Endodermal cell (in vitro differentiated cells): ENCODE measurements at regions not wholly inside any gene's neighbourhood (a gene's known extent, or its start where the extent isn't known, plus 50 kb on each side); places are given as distances from the start of the nearest gene placed in this dataset.

Experiments
- DNase-seq: peaks from one replicate; pipeline ENCODE4 v3.0.0-alpha.2; 2017
- H3K27ac ChIP-seq: 2 replicates; pipeline ENCODE4 v1.5.1; 2013; ENCODE audit warnings: mild to moderate bottlenecking, low read depth, low read length, moderate library complexity
- H3K27me3 ChIP-seq: 2 replicates; pipeline ENCODE4 v1.6.1; 2013; ENCODE audit warnings: mild to moderate bottlenecking, low read length, moderate library complexity; ENCODE audit not compliant: insufficient read depth, control insufficient read depth, poor library complexity, severe bottlenecking
- H3K36me3 ChIP-seq: 2 replicates; pipeline ENCODE4 v1.7.0; 2013; ENCODE audit warnings: mild to moderate bottlenecking, low read length, moderate library complexity; ENCODE audit not compliant: control insufficient read depth, insufficient read depth
- H3K4me1 ChIP-seq: one replicate; pipeline ENCODE4 v1.7.0; 2013; ENCODE audit warnings: low read length; ENCODE audit not compliant: control insufficient read depth, insufficient read depth
- H3K4me3 ChIP-seq: 2 replicates; pipeline ENCODE4 v1.5.1; 2013; ENCODE audit warnings: mild to moderate bottlenecking, low read length, moderate library complexity
- H3K9ac ChIP-seq: 2 replicates; pipeline ENCODE4 v1.6.1; 2013; ENCODE audit warnings: mild to moderate bottlenecking, low read length, moderate library complexity; ENCODE audit not compliant: poor library complexity, severe bottlenecking; ENCODE audit errors: extremely low read depth
- H3K9me3 ChIP-seq: 2 replicates; pipeline ENCODE4 v1.6.1; 2013; ENCODE audit warnings: mild to moderate bottlenecking, low read length, moderate library complexity; ENCODE audit not compliant: control insufficient read depth
- H3K27ac Mint-ChIP-seq: 2 replicates; pipeline ENCODE4 v1.8.0; 2020; ENCODE audit warnings: mixed read lengths
- H3K27me3 Mint-ChIP-seq: 2 replicates; pipeline ENCODE4 v1.8.0; 2021; ENCODE audit warnings: mild to moderate bottlenecking, mixed read lengths; ENCODE audit not compliant: insufficient read depth
- H3K36me3 Mint-ChIP-seq: 2 replicates; pipeline ENCODE4 v1.8.0; 2020; ENCODE audit warnings: low read depth, mixed read lengths
- H3K4me1 Mint-ChIP-seq: 2 replicates; pipeline ENCODE4 v1.8.0; 2020; ENCODE audit warnings: mixed read lengths
- H3K4me3 Mint-ChIP-seq: 2 replicates; pipeline ENCODE4 v1.8.0; 2020; ENCODE audit warnings: mild to moderate bottlenecking, moderate library complexity, mixed read lengths
- H3K9me3 Mint-ChIP-seq: 2 replicates; pipeline ENCODE4 v1.8.0; 2020; ENCODE audit warnings: mild to moderate bottlenecking, mixed read lengths
- CTCF ChIP-seq: fragments of 200-600 bp; sonication (generic); conservative IDR thresholded peaks from 2 replicates; pipeline ENCODE4 v1.5.0; 2021; ENCODE audit warnings: antibody characterized with exemption, mild to moderate bottlenecking
- whole genome bisulfite sequencing, 2 experiments: methylation state at CpG; one replicate each; pipeline versions ENCODE4 v1.1.5 to v1.1.7; 2013; ENCODE audit warnings: missing lambda C conversion rate in 2 of 2, mixed read lengths in 1 of 2; ENCODE audit not compliant: insufficient coverage in 1 of 2, insufficient read length in 1 of 2; 5-methylcytosine and 5-hydroxymethylcytosine counted together

- Mint-ChIP-seq H3K4me3 (no peak overlapping the region), H3K27ac (no peak overlapping the region), H3K27me3 (peaks cover 11% of the 10 kb centered on the region), H3K4me1 (peaks cover 2% of the 10 kb centered on the region), H3K36me3 (no peaks in the 10 kb centered on the region), H3K9me3 (peaks cover 3% of the 10 kb centered on the region)
- DNase-seq = peak; percentile 33
- 89 to 100% methylated on average over 2 to 5 of the region's 5 CpGs for WGBS, 2 experiments
- no peaks in the 10 kb centered on the region for H3K36me3 ChIP-seq
- no peak for TF ChIP-seq CTCF
- H3K4me3 ChIP-seq = no peak overlapping the region
- H3K27ac ChIP-seq = no peak overlapping the region
- H3K27me3 ChIP-seq = no peaks in the 10 kb centered on the region
- no peaks in the 10 kb centered on the region for H3K4me1 ChIP-seq
- H3K9ac ChIP-seq = no peak overlapping the region
- H3K9me3 ChIP-seq = no peaks in the 10 kb centered on the region
These were observed 118.9 kb upstream of the IRX3 start for GRCh38 chr16:54405478-54405877.

GRCh38 chr16:54403580-54403979 lies 117.0 kb upstream of the IRX3 start:
- WGBS, 2 experiments = 83 to 90% methylated on average over 1 to 2 of the region's 2 CpGs
- no peak overlapping the region for H3K9ac ChIP-seq
- no peaks in the 10 kb centered on the region for H3K36me3 ChIP-seq
- Mint-ChIP-seq H3K9me3 (peaks cover 3% of the 10 kb centered on the region), H3K4me1 (peaks cover 2% of the 10 kb centered on the region), H3K4me3 (no peak overlapping the region), H3K27ac (no peak overlapping the region), H3K27me3 (peaks cover 11% of the 10 kb centered on the region), H3K36me3 (no peaks in the 10 kb centered on the region)
- H3K27ac ChIP-seq = no peak overlapping the region
- H3K27me3 ChIP-seq = no peaks in the 10 kb centered on the region
- H3K9me3 ChIP-seq = no peaks in the 10 kb centered on the region
- peak; percentile 36 for DNase-seq
- no peak overlapping the region for H3K4me3 ChIP-seq
- no peaks in the 10 kb centered on the region for H3K4me1 ChIP-seq
- TF ChIP-seq CTCF = no peak

- Mint-ChIP-seq H3K4me1 (peaks cover 2% of the 10 kb centered on the region), H3K4me3 (no peak overlapping the region), H3K9me3 (peaks cover 2% of the 10 kb centered on the region), H3K27ac (no peak overlapping the region), H3K36me3 (no peaks in the 10 kb centered on the region), H3K27me3 (peaks cover 9% of the 10 kb centered on the region)
- DNase-seq = peak; percentile 22
- Histone ChIP-seq H3K27ac (no peak overlapping the region), H3K4me3 (no peak overlapping the region), H3K36me3 (no peaks in the 10 kb centered on the region), H3K4me1 (no peaks in the 10 kb centered on the region), H3K9me3 (no peaks in the 10 kb centered on the region), H3K27me3 (no peaks in the 10 kb centered on the region), H3K9ac (no peak overlapping the region)
- 91 to 92% methylated on average over 5 of the region's 5 CpGs for WGBS, 2 experiments
- TF ChIP-seq CTCF = no peak
These were observed 116.3 kb upstream of the IRX3 start for GRCh38 chr16:54402873-54403272.
